Hypothalamus (tissue), 51 donors: ENCODE measurements at regions not wholly inside any gene's neighbourhood (a gene's known extent, or its start where the extent isn't known, plus 50 kb on each side); places are given as distances from the start of the nearest gene placed in this dataset.
"Not testable (repeated sequence)": the region's sequence is repeated elsewhere in the genome, so short reads cannot be mapped to it uniquely, and the experiment has no call there.

ENCODE experiments used
- DNase-seq, 51 donors: peaks; one replicate each; lab custom pipeline; 2025; lab: John Stamatoyannopoulos, UW

DNA sequence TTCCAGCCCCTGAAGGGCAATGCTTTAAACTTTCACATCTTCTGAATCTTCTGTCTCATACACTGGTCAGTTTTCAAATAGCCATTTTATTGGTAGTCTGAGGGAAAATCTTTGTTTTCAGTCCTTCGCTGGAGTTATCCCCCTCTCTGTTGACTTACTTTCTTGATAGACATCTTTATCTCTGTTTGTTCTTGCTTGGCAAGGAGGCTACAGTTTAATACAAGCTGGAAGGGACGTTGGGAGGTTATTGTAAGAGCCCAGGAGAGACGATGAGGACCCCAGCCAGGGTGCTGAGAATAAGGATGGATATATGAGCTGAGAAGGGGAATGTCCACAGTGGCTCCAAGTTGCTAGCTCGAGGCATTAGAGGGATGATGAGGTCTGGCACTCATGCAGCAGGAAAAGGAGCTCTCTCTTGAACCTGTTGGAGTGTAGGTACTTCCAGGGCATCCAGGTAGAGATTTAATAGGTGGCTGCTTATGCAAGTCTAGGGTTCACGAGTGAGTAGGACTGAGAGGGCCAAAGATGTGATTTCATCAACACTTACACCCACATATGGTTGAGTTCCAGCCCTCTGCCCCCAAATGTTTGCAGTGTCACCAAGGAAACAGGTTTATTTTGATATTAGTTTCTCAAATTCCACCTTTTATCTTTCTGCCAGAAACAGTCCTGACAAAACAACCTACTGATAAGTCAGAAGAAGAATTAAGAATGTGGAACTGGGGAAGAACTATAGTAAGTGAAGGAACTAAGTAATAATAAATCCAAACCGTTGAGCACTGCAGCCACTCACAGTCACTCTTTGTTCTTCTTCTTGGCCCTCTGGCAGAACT is 237.3 kb upstream of the PROX1 start:
- no peak for DNase-seq

- no peak for DNase-seq
These were observed 236.7 kb upstream of the PROX1 start for GRCh38 chr1:213751064-213751397.

DNA sequence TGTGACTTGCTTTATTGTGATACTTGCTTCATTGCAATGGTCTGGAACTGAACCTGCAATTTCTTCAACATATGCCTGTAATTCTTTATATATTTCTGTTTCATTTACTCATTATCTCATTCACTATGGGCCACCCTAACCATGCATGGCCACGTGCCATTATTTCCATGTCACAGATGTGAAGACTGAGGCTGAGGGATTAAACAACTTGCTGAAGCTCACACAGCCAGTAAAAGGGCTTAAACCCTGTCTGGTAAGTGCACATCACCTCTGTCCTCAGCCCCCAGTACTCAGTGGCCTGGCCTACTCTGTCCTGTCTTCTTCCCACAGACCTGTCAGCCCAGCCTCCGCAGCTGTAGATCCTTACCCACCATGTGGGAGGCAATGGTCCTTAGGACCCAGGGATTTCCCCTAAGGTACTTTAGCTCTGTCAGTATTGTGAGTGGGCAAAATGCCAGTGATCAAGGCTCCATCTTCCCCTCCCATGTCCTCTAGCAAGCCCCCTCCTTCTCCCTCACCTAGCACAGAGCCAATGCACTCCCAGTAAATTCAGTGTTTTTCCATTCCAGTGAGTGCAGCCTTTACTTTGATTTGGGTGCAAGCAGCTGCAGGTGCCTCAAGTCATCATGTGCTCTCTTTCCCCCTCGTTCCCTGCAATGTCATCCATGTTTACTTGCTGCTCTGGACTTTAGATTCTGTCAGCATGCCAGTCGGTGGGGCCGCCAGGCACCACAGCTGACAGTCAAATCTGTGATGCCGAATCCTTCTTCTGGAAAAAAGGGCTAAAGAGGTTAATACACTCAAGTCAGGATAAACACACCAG is 228.2 kb upstream of the PROX1 start:
- no peak for DNase-seq

GRCh38 chr1:213761845-213762407 is 225.8 kb upstream of the PROX1 start:
- no peak for DNase-seq

GRCh38 chr1:213767683-213768082 is 220.1 kb upstream of the PROX1 start:
- DNase-seq = no peak

GRCh38 chr1:213772128-213773063 is 215.4 kb upstream of the PROX1 start:
- DNase-seq = no peak

- no peak for DNase-seq
These were observed 213.8 kb upstream of the PROX1 start for GRCh38 chr1:213773975-213774374.

DNA sequence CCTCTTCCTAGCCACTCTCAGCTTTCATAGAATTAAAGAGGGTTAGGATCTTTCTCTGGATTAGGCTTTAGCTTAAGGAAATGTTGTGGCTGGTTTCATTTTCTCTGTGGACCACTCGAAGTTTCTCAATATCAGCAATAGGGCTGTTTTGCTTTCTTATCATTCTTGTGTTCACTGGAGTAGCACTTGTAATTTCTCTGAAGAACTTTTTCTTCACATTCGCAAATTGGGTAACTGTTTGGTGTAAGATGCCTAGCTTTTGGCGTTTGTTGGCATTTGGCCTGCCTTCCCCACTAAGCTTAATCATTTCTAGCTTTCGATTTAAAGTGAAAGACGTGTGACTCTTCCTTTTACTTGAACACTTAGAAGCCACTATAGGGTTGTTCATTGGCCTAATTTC is 210.8 kb upstream of the PROX1 start:
- DNase-seq = no peak

DNA sequence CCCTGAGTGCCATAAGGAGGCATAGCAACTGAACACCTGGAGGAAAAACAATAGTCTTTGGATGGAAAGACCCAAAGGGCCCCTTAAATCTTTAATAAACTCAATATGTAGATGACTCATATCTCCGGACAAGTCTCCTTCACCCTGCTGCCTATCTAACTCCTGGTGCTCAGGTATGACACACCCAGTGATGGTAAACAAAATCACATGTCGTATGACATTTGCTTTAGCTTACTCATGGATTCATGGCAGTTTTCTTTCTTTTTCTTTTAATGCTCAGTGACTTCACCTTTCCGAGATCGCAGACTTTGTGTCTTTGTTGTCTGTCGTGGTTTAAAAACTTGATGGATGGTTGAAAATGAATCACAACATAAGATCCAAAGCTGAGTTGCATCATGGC is 208.5 kb upstream of the PROX1 start:
- no peak for DNase-seq

DNA sequence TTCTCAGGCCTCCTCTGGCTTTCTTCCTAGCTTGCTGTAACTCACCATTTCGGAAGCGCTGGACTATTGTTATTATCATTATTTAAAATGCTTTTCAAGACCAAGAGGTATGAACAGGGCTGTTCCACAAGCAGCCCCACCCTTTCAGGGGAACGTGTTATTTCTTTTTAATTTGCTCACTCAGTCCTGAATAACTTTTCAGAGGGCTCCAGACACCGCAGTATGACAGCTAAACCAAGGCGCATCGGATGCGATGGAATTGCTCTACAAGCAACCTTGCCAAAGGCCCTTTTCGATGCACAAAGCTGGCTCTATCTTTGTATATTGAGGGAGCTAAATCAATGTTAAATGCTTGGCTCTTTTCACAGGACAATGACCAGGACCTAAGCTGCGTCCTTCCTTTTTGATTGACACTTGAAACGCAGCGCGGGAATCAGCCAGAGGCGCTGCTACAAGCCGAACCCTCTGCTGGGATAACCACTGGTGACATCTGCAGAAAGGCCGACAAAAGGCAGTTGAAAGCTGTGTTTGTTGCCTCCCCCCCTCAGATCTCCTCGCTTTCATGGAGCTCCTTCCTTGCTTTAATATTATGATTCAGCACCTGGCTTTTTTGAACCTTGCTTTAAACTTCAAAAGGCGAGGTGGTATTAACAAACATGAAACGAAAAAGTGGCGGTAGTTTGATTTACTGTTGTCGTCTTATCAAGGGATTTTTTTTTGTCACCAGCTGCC is 204.7 kb upstream of the PROX1 start:
- no peak for DNase-seq

DNA sequence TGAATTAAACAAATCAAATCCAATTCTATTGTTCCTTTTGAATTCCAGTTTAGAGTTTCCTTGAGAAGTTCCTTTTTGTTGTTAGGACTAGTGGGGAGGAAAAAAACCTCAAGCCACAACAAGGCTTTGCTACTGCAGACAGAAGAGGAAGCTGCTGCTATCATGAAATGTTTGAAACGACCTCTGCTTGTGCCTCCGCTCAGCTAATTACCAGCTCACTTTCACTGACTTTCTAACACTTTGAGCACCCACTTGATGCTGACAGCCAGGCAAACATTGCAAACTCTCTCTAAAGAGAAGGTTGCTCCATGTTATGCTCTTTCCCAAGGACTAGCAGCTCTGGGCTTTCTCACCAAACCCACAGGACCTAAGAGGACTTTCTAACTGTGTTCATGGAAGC is 203.9 kb upstream of the PROX1 start:
- DNase-seq = no peak

- no peak for DNase-seq
These were observed 201.1 kb upstream of the PROX1 start for GRCh38 chr1:213786683-213787082.

DNA sequence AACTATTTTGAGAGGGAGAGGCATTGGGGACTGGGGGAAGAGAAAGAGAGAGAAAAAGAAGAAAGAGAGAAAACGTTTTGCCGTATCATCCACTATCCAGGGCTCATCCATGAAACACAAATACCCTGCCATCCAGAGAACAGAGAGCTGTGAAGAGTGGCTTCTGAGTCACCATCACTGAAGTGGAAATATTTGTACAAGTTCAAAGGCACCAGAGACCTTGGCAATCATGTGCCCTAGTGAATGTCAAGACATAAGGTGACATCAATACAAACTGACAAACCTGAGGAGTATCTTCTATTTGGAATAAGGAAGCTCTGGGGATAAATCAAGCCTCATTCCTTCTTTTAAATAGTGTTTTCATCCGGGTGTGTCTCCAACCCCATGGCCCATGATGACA is 197.2 kb upstream of the PROX1 start:
- no peak for DNase-seq

DNA sequence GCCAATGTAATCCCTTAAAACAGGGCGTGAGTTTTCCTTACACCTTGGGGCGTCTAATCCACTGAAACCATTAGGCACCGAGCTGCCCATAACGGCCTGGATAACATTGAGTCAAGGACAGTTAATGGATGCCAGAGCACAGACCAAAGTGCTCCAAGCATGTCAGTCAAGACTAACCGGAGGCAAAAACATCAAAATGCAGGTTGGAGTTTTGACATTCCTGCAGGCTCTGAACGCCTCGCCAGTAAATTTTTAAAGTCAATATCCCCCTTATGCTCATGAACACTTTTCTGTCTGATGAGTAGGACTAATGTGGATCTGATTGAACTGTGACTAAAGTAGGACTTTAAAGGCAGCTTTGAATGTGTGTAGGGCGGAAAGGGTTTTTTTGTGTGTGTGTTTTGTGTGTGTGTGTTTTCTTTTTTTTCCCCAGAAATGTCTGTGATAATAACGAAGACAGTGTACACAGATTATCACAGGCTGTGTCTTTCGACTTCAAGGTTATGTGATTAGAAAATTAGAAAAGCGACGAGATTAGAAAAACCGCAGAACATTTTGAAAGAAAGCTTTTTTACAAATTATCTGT is 194.2 kb upstream of the PROX1 start:
- no peak for DNase-seq

GRCh38 chr1:213796525-213796924 is 191.2 kb upstream of the PROX1 start:
- no peak for DNase-seq

DNA sequence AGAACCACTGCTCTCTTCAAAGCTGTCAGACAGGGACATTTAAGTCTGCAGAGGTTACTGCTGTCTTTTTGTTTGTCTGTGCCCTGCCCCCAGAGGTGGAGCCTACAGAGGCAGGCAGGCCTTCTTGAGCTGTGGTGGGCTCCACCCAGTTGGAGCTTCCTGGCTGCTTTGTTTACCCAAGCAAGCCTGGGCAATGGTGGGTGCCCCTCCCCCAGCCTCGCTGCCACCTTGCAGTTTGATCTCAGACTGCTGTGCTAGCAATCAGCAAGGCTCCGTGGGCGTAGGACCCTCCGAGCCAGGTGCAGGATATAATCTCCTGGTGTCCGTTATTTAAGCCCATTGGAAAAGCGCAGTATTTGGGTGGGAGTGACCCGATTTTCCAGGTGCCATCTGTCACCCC is 179.5 kb upstream of the PROX1 start:
- DNase-seq = not testable (repeated sequence)

DNA sequence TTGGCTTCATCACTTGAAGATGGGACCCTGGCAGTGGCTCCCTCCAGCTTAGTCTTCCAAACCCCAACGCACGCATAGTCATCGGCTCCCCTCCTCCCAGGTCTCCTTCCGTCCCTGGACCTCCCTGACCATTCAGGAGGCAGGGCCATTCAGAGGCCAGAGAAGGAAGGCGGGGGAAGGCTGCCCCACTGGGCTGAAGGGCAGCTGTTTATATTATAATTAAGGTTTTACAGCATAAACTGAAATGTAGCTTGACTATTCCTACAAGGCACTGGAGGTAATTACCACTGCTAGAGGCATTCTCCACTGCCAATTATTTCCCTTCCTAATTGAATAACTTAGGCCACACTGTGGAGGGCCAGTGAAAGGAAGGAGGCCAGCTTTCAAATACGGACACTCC is 170.6 kb upstream of the PROX1 start:
- no peak for DNase-seq

DNA sequence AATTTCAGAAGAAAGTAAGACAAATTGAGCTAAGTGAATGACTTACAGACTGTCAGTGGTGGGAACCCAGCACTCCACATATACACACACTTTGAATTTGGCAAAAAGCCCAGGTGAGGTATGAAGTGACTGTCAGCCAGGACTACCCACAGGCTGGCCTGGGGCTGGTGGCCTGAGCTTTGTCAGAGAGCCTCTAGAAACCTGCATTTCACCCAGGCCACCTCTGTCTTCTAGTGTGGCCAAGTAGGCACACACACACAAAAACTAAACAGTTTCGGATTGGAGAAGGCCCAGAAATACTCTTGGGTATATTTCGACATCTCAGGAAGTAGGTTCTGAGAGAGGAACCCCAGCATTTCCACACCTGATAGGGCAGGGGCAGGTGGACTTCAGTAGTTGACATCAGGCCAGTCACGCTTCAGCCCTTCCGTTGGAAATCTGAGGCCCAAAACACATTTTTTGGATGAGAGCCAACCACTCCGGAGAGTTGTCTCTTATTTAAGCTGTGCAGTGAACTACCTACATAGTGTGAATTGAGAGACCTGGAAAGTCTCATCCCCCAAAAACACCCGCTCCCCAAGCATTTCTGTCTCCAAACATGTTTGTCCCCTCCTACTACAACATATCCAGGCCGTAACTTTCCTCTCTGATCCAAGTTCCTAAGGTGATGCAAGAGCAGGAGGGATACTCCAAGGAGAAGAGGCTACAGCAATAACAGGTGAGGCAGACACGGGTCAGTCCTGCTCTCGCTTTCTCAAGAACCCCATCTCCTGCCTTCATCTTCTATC is 167.2 kb upstream of the PROX1 start:
- no peak for DNase-seq
